Cardiac muscle cell (in vitro differentiated cells and primary cell): ENCODE measurements at regions not wholly inside any gene's neighbourhood (a gene's known extent, or its start where the extent isn't known, plus 50 kb on each side); places are given as distances from the start of the nearest gene placed in this dataset.
"Not testable (repeated sequence)": the region's sequence is repeated elsewhere in the genome, so short reads cannot be mapped to it uniquely, and the experiment has no call there.

Source experiments
- DNase-seq, 2 donors: peaks; one replicate each; pipeline versions ENCODE4 v3.0.0 to v3.0.0-alpha.2; 2010 to 2017; ENCODE audit warnings: low read depth in 1 of 2, low spot score in 1 of 2
- H3K27ac ChIP-seq: fragments of 200-600 bp; sonication (generic); 2 replicates; pipeline ENCODE4 v1.5.1; 2016
- H3K27me3 ChIP-seq: fragments of 200-600 bp; sonication (generic); 2 replicates; pipeline ENCODE4 v1.6.0; 2016; ENCODE audit warnings: control low read depth
- H3K36me3 ChIP-seq: fragments of 200-600 bp; sonication (generic); 2 replicates; pipeline ENCODE4 v1.5.1; 2016; ENCODE audit warnings: control low read depth
- H3K4me1 ChIP-seq: fragments of 200-600 bp; sonication (generic); 2 replicates; pipeline ENCODE4 v1.8.1; 2017; ENCODE audit warnings: low read depth, mild to moderate bottlenecking, mixed run types
- H3K4me3 ChIP-seq: fragments of 200-600 bp; sonication (generic); 2 replicates; pipeline ENCODE4 v1.5.1; 2016; ENCODE audit warnings: mild to moderate bottlenecking
- H3K9me3 ChIP-seq: fragments of 200-600 bp; sonication (generic); 2 replicates; pipeline ENCODE4 v1.5.1; 2017; ENCODE audit warnings: low read depth, mild to moderate bottlenecking, control low read depth
- CTCF ChIP-seq: IDR thresholded peaks from 2 replicates; pipeline ENCODE4 v1.5.1; 2012; ENCODE audit warnings: low read depth, mild to moderate bottlenecking, low read length

GRCh38 chr19:27833031-27833430 is 1379.9 kb downstream of the UQCRFS1 start:
- H3K27ac ChIP-seq, result no peak overlapping the region
- no peaks in the 10 kb centered on the region for H3K9me3 ChIP-seq
- H3K4me1 ChIP-seq, result no peaks in the 10 kb centered on the region
- TF ChIP-seq CTCF, result no peak
- DNase-seq, result no peak
- H3K36me3 ChIP-seq, result no peaks in the 10 kb centered on the region
- no peak overlapping the region for H3K4me3 ChIP-seq
- no peaks in the 10 kb centered on the region for H3K27me3 ChIP-seq

GRCh38 chr19:27828829-27829228 is 1384.1 kb downstream of the UQCRFS1 start:
- no peak overlapping the region for H3K27ac ChIP-seq
- H3K36me3 ChIP-seq, result no peaks in the 10 kb centered on the region
- no peaks in the 10 kb centered on the region for H3K4me1 ChIP-seq
- no peaks in the 10 kb centered on the region for H3K27me3 ChIP-seq
- TF ChIP-seq CTCF, result no peak
- H3K9me3 ChIP-seq, result no peaks in the 10 kb centered on the region
- DNase-seq, result no peak
- no peak overlapping the region for H3K4me3 ChIP-seq

GRCh38 chr19:27824108-27824507 is 1388.8 kb downstream of the UQCRFS1 start:
- no peak overlapping the region for H3K27ac ChIP-seq
- TF ChIP-seq CTCF, result no peak
- H3K36me3 ChIP-seq, result no peaks in the 10 kb centered on the region
- H3K4me1 ChIP-seq, result no peaks in the 10 kb centered on the region
- no peaks in the 10 kb centered on the region for H3K27me3 ChIP-seq
- no peak overlapping the region for H3K4me3 ChIP-seq
- no peak for DNase-seq
- H3K9me3 ChIP-seq, result no peaks in the 10 kb centered on the region

- H3K27me3 ChIP-seq, result no peaks in the 10 kb centered on the region
- no peak overlapping the region for H3K4me3 ChIP-seq
- no peak for TF ChIP-seq CTCF
- H3K36me3 ChIP-seq, result no peaks in the 10 kb centered on the region
- no peaks in the 10 kb centered on the region for H3K9me3 ChIP-seq
- no peaks in the 10 kb centered on the region for H3K4me1 ChIP-seq
- no peak for DNase-seq
- no peak overlapping the region for H3K27ac ChIP-seq
Measured at GRCh38 chr19:27822336-27822735, 1390.6 kb downstream of the UQCRFS1 start.

- Histone ChIP-seq H3K27me3 (no peaks in the 10 kb centered on the region), H3K4me1 (no peaks in the 10 kb centered on the region), H3K27ac (no peak overlapping the region), H3K9me3 (no peaks in the 10 kb centered on the region), H3K36me3 (no peaks in the 10 kb centered on the region), H3K4me3 (no peak overlapping the region)
- TF ChIP-seq CTCF, result no peak
- no peak for DNase-seq
Measured at GRCh38 chr19:27821418-27822018, 1391.4 kb downstream of the UQCRFS1 start.

- no peak for TF ChIP-seq CTCF
Measured at GRCh38 chr19:27815985-27816384, 1397.0 kb downstream of the UQCRFS1 start.

GRCh38 chr19:27814834-27815233 is 1398.1 kb downstream of the UQCRFS1 start:
- not testable (repeated sequence) for H3K4me3 ChIP-seq, H3K9me3 ChIP-seq, H3K4me1 ChIP-seq, H3K27ac ChIP-seq, H3K36me3 ChIP-seq, H3K27me3 ChIP-seq, DNase-seq

More at GRCh38 chr19:27815985-27816384, 1397.0 kb downstream of the UQCRFS1 start:
- H3K4me1 ChIP-seq, result no peaks in the 10 kb centered on the region
- H3K27me3 ChIP-seq, result no peaks in the 10 kb centered on the region
- H3K9me3 ChIP-seq, result no peaks in the 10 kb centered on the region
- H3K4me3 ChIP-seq, result no peak overlapping the region
- no peaks in the 10 kb centered on the region for H3K36me3 ChIP-seq
- H3K27ac ChIP-seq, result no peak overlapping the region
- no peak for DNase-seq

GRCh38 chr19:27814274-27814673 is 1398.7 kb downstream of the UQCRFS1 start:
- not testable (repeated sequence) for DNase-seq, H3K4me1 ChIP-seq, H3K27me3 ChIP-seq, H3K9me3 ChIP-seq, H3K27ac ChIP-seq, H3K4me3 ChIP-seq, H3K36me3 ChIP-seq
